Left ventricle myocardium inferior (tissue), 1 donor: ENCODE measurements at regions not wholly inside any gene's neighbourhood (a gene's known extent, or its start where the extent isn't known, plus 50 kb on each side); places are given as distances from the start of the nearest gene placed in this dataset.

Experiments
- DNase-seq: peaks from one replicate; pipeline ENCODE4 v3.0.0-alpha.2; 2020
- H3K27ac ChIP-seq: fragments of 200-600 bp; replicated peaks from 2 replicates; pipeline ENCODE4 v1.8.0; 2021
- H3K27me3 ChIP-seq: fragments of 200-600 bp; 2 replicates; pipeline ENCODE4 v1.8.0; 2021; ENCODE audit warnings: low read depth
- H3K36me3 ChIP-seq: fragments of 200-600 bp; 2 replicates; pipeline ENCODE4 v1.8.0; 2021
- H3K4me1 ChIP-seq: fragments of 200-600 bp; 2 replicates; pipeline ENCODE4 v1.8.0; 2021
- H3K4me3 ChIP-seq: fragments of 200-600 bp; 2 replicates; pipeline ENCODE4 v1.8.0; 2021; ENCODE audit warnings: mild to moderate bottlenecking, moderate library complexity
- H3K9me3 ChIP-seq: fragments of 200-600 bp; replicated peaks from 2 replicates; pipeline ENCODE4 v1.8.0; 2021
- CTCF ChIP-seq: fragments of 200-600 bp; IDR thresholded peaks from 2 replicates; pipeline ENCODE4 v1.8.0; 2021; ENCODE audit warnings: antibody characterized with exemption, mild to moderate bottlenecking, borderline replicate concordance
- intact Hi-C: fragments of 100-400 bp; cut with micrococcal nuclease; formaldehyde crosslinking; loops from one replicate; pipeline ENCODE4 v1.11.0; 2022
- donor health status: DM: no; HTN: yes; CAD: no; lungs with severe emphysema.

GRCh38 chr13:72163678-72164077 lies 296.7 kb upstream of the DACH1 start:
- no peak for DNase-seq
- Histone ChIP-seq H3K4me1 (no peaks in the 10 kb centered on the region), H3K27me3 (no peaks in the 10 kb centered on the region), H3K4me3 (no peak overlapping the region), H3K9me3 (peaks cover under 1% of the 10 kb centered on the region), H3K36me3 (no peaks in the 10 kb centered on the region), H3K27ac (no peak overlapping the region)
- no peak for TF ChIP-seq CTCF
- intact Hi-C loops = no loop called here

GRCh38 chr13:72160977-72161376 lies 294.0 kb upstream of the DACH1 start:
- intact Hi-C loops = no loop called here
- no peak overlapping the region for H3K27ac ChIP-seq
- no peaks in the 10 kb centered on the region for H3K27me3 ChIP-seq
- TF ChIP-seq CTCF = no peak
- no peak for DNase-seq
- no peaks in the 10 kb centered on the region for H3K4me1 ChIP-seq
- H3K36me3 ChIP-seq = no peaks in the 10 kb centered on the region
- no peak overlapping the region for H3K4me3 ChIP-seq
- H3K9me3 ChIP-seq = peaks cover 7% of the 10 kb centered on the region

- TF ChIP-seq CTCF = no peak
- Histone ChIP-seq H3K27ac (no peak overlapping the region), H3K36me3 (no peaks in the 10 kb centered on the region), H3K27me3 (no peaks in the 10 kb centered on the region), H3K9me3 (peaks cover 14% of the 10 kb centered on the region), H3K4me3 (no peak overlapping the region), H3K4me1 (no peaks in the 10 kb centered on the region)
- intact Hi-C loops = no loop called here
- DNase-seq = no peak
Observed at GRCh38 chr13:72156760-72157159, 289.8 kb upstream of the DACH1 start.

- no peak overlapping the region for H3K27ac ChIP-seq
- H3K27me3 ChIP-seq = no peaks in the 10 kb centered on the region
- no peak overlapping the region for H3K4me3 ChIP-seq
- no peaks in the 10 kb centered on the region for H3K36me3 ChIP-seq
- H3K9me3 ChIP-seq = peaks cover 10% of the 10 kb centered on the region
- intact Hi-C loops = no loop called here
- TF ChIP-seq CTCF = no peak
- no peak for DNase-seq
- H3K4me1 ChIP-seq = no peaks in the 10 kb centered on the region
Observed at GRCh38 chr13:72153272-72153671, 286.3 kb upstream of the DACH1 start.

GRCh38 chr13:72151241-72151640 lies 284.2 kb upstream of the DACH1 start:
- H3K9me3 ChIP-seq = peaks cover 8% of the 10 kb centered on the region
- H3K4me3 ChIP-seq = no peak overlapping the region
- no peak for TF ChIP-seq CTCF
- no peaks in the 10 kb centered on the region for H3K27me3 ChIP-seq
- H3K4me1 ChIP-seq = no peaks in the 10 kb centered on the region
- no peak for DNase-seq
- H3K36me3 ChIP-seq = no peaks in the 10 kb centered on the region
- intact Hi-C loops = no loop called here
- H3K27ac ChIP-seq = no peak overlapping the region

GRCh38 chr13:72150502-72150901 lies 283.5 kb upstream of the DACH1 start:
- no peak for DNase-seq
- Histone ChIP-seq H3K9me3 (peaks cover 5% of the 10 kb centered on the region), H3K27ac (no peak overlapping the region), H3K27me3 (no peaks in the 10 kb centered on the region), H3K4me3 (no peak overlapping the region), H3K36me3 (no peaks in the 10 kb centered on the region), H3K4me1 (no peaks in the 10 kb centered on the region)
- intact Hi-C loops = no loop called here
- TF ChIP-seq CTCF = no peak
